ENCODE measurements at regions not wholly inside any gene's neighbourhood (a gene's known extent, or its start where the extent isn't known, plus 50 kb on each side); places are given as distances from the start of the nearest gene placed in this dataset.

DNA sequence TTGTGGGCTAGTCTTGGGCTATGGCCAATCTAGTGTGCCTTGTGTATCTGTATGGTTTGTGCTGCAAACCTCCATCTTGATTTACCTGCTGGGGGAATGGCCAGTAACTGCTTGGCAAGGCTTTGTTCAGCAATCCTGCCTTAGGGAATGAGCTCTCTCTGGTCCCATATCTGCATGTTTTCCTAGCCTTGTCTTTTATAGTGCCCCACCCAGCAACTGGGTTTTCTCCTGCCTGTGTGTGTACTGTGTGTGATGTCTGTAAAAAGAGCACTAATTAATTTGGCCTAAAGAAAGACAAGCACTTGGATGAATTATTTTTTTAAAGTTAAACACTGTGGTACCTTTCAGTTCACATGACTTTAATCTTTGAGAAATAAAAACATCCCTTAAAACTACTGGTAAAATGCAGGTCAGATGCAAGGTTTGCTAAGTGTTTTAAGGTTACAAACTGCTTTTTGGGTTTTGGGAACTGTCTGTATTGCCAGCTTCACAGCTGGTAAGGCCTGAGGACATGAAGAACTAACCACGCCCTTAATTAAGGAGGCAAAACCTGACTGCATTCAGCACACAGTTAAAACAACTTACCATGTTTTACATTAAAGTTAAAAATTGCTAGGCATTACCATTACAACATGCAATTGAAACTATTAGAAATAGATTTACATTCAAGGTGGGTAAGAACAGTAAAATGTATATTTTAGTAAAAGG is 1169.2 kb downstream of the OTOL1 start:
- ChIA-PET CTCF (no interaction called here), POLR2A (ENCODE audit: low non-redundant PET) (no interaction called here)
- TF ChIP-seq, protein P1, sequence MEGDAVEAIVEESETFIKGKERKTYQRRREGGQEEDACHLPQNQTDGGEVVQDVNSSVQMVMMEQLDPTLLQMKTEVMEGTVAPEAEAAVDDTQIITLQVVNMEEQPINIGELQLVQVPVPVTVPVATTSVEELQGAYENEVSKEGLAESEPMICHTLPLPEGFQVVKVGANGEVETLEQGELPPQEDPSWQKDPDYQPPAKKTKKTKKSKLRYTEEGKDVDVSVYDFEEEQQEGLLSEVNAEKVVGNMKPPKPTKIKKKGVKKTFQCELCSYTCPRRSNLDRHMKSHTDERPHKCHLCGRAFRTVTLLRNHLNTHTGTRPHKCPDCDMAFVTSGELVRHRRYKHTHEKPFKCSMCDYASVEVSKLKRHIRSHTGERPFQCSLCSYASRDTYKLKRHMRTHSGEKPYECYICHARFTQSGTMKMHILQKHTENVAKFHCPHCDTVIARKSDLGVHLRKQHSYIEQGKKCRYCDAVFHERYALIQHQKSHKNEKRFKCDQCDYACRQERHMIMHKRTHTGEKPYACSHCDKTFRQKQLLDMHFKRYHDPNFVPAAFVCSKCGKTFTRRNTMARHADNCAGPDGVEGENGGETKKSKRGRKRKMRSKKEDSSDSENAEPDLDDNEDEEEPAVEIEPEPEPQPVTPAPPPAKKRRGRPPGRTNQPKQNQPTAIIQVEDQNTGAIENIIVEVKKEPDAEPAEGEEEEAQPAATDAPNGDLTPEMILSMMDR (conservative IDR thresholded peaks at IDR 0.05; ENCODE audit: low read depth) = no peak
- H3K27ac ChIP-seq = no peak overlapping the region
- DNase-seq (ENCODE audit: low spot score) = no peak

DNA sequence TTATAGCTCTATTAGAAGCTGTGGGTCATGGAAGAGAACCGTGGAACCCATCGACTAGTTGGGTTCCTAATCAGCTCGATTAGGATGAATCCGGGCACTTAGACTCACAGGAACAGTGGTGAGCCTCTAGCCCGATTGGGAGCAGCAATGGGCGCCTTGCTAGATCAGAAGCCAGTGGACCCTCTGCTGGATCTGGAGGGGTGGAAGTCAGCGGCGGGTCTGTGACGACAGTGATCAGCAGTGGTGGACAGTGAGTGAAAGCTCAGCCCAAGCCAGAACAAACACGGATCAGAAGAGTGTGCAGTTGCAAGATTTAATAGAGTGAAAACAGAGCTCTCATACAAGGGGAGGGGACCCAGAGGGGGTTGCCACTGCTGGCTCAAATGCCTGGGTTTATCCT is 1170.2 kb downstream of the OTOL1 start:
- ChIA-PET POLR2A (ENCODE audit: low non-redundant PET) (no interaction called here), CTCF (no interaction called here)
- TF ChIP-seq, protein P1 (conservative IDR thresholded peaks at IDR 0.05; ENCODE audit: low read depth) = no peak
- no peak overlapping the region for H3K27ac ChIP-seq
- DNase-seq (ENCODE audit: low spot score) = no peak

DNA sequence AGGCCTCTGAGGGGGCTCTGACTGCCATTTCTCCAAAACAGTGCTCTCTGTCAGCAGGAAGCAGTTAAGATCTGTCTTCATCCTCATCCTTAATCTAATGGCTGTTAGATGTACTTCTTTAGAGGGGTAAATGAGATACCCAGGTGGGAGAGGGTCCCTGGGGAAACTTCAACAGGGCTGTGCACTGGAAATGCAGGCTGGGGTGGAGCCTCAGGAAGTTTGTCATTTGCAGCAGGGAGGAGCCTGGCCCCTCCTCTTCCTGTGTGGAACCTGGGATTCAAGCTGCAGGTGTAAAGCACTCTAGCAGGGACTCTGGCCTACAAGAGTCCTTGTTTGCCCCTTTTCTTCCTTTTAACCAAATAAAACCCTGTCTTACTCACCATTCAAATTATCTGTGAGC is 1173.6 kb downstream of the OTOL1 start:
- TF ChIP-seq, protein P1 (conservative IDR thresholded peaks at IDR 0.05; ENCODE audit: low read depth) = no peak
- H3K27ac ChIP-seq = no peak overlapping the region
- DNase-seq (ENCODE audit: low spot score) = no peak
- ChIA-PET POLR2A (ENCODE audit: low non-redundant PET) (no interaction called here), CTCF (no interaction called here)

DNA sequence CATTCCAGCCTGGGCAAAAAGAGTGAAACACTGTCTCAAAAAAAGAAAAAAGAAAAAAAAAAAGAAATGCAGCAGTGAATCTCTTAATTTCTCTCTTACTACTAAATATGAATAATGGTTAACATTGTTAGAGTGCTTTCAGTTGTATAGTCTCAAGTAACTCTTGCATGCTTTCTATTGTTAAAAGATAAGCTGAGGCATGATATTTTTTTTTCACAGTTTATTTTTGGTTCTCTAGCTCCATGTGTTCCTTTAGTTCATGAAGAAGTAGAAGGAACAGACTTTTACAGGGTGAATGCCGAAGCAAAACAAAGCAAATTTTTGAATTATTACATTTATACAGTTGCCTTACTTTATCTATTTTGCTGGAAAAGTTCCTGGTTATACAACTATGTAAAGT is 1180.9 kb downstream of the OTOL1 start:
- CTCF ChIA-PET = interaction anchor here (0.6 kb wide), 1 partner anchor 170 kb away, joined by 4 read pairs; no protein-coding TSS in a partner anchor
- H3K27ac ChIP-seq = no peak overlapping the region
- DNase-seq (ENCODE audit: low spot score) = no peak
- TF ChIP-seq, protein P1 (conservative IDR thresholded peaks at IDR 0.05; ENCODE audit: low read depth) = no peak
- POLR2A ChIA-PET (ENCODE audit: low non-redundant PET) = no interaction called here

DNA sequence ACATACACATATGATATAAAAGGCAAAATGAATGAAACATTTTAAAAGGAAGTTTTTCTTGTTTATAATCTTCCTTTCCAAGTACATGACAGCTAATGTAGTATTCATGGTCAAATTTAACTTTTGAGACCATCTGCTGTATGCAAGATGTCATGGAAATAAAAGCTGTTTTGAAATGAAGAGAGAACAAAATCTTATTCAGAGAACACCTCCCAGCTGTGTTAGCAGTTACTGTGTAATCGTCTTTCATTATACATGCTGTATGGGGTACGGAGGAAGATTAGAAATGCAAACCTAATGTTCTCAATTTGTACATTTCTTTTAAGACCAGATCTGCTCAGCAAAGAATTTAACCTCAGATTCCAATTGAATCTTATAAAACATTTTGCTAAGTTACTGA is 1182.3 kb downstream of the OTOL1 start:
- ChIA-PET POLR2A (ENCODE audit: low non-redundant PET) (no interaction called here), CTCF (no interaction called here)
- no peak for DNase-seq (ENCODE audit: low spot score)

DNA sequence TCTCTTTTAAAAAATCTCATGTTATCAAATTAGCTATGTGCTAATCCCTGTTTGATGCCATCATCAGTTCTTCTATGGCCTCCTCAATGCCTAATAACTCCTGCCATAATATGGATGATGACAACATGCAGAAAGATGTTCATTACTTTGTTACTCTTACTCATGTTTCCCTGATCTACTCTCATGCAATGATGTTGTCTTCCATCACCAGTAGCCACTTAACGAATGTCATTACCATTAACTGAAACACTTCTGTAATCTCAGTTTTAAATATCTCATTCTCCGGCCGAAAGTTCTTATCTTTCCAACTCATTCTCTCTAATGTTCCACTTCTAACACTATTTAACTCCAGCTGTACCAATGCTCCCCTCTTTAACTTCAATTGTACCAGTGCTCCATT is 1187.7 kb downstream of the OTOL1 start:
- ChIA-PET CTCF (no interaction called here), POLR2A (ENCODE audit: low non-redundant PET) (no interaction called here)
- H3K27ac ChIP-seq = no peak overlapping the region
- TF ChIP-seq, protein P1 (conservative IDR thresholded peaks at IDR 0.05; ENCODE audit: low read depth) = no peak
- DNase-seq (ENCODE audit: low spot score) = no peak

More for the DNA sequence above, 1182.3 kb downstream of the OTOL1 start:
- TF ChIP-seq, protein P1 (conservative IDR thresholded peaks at IDR 0.05; ENCODE audit: low read depth) = no peak
- no peak overlapping the region for H3K27ac ChIP-seq

Data from RWPE1 (cell line).